Left ventricle myocardium inferior (tissue), 1 donor: ENCODE measurements at regions not wholly inside any gene's neighbourhood (a gene's known extent, or its start where the extent isn't known, plus 50 kb on each side); places are given as distances from the start of the nearest gene placed in this dataset.

ENCODE experiments used
- DNase-seq: peaks from one replicate; pipeline ENCODE4 v3.0.0-alpha.2; 2020
- H3K27ac ChIP-seq: fragments of 200-600 bp; replicated peaks from 2 replicates; pipeline ENCODE4 v1.8.0; 2021
- H3K27me3 ChIP-seq: fragments of 200-600 bp; 2 replicates; pipeline ENCODE4 v1.8.0; 2021; ENCODE audit warnings: low read depth
- H3K36me3 ChIP-seq: fragments of 200-600 bp; 2 replicates; pipeline ENCODE4 v1.8.0; 2021
- H3K4me1 ChIP-seq: fragments of 200-600 bp; 2 replicates; pipeline ENCODE4 v1.8.0; 2021
- H3K4me3 ChIP-seq: fragments of 200-600 bp; 2 replicates; pipeline ENCODE4 v1.8.0; 2021; ENCODE audit warnings: mild to moderate bottlenecking, moderate library complexity
- H3K9me3 ChIP-seq: fragments of 200-600 bp; replicated peaks from 2 replicates; pipeline ENCODE4 v1.8.0; 2021
- intact Hi-C: fragments of 100-400 bp; cut with micrococcal nuclease; formaldehyde crosslinking; loops from one replicate; pipeline ENCODE4 v1.11.0; 2022
- TF ChIP-seq, protein P1 (sequence below): fragments of 200-600 bp; IDR thresholded peaks from 2 replicates; pipeline ENCODE4 v1.8.0; 2021; ENCODE audit warnings: antibody characterized with exemption, mild to moderate bottlenecking, borderline replicate concordance
- donor health status: DM: no; HTN: yes; CAD: no; lungs with severe emphysema.

DNA sequence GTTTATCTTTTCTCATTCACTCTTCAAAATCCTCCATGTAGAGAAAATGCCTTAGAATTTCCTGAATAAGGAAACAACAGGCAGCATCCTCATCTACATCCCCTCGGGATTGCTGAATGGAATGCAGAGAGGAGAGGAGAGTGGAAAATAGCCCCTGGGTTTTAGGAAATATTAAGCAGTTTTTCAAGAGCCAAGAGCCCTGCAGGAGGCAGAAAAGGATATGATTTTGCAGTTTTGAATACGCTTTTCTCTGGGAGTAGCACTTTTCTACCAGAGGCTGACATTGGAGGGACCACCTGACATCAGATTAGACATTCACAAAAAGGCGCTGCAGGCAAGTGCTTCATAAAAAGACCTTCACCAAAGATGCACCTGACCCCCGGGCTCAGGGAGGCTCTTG lies 362.2 kb upstream of the SFSWAP start:
- peaks cover 73% of the 10 kb centered on the region for H3K27me3 ChIP-seq
- H3K36me3 ChIP-seq = no peaks in the 10 kb centered on the region
- no peak for DNase-seq
- intact Hi-C loops = no loop called here
- H3K9me3 ChIP-seq = no peaks in the 10 kb centered on the region
- H3K4me3 ChIP-seq = no peak overlapping the region
- TF ChIP-seq, protein P1, sequence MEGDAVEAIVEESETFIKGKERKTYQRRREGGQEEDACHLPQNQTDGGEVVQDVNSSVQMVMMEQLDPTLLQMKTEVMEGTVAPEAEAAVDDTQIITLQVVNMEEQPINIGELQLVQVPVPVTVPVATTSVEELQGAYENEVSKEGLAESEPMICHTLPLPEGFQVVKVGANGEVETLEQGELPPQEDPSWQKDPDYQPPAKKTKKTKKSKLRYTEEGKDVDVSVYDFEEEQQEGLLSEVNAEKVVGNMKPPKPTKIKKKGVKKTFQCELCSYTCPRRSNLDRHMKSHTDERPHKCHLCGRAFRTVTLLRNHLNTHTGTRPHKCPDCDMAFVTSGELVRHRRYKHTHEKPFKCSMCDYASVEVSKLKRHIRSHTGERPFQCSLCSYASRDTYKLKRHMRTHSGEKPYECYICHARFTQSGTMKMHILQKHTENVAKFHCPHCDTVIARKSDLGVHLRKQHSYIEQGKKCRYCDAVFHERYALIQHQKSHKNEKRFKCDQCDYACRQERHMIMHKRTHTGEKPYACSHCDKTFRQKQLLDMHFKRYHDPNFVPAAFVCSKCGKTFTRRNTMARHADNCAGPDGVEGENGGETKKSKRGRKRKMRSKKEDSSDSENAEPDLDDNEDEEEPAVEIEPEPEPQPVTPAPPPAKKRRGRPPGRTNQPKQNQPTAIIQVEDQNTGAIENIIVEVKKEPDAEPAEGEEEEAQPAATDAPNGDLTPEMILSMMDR = no peak
- H3K27ac ChIP-seq = no peak overlapping the region
- H3K4me1 ChIP-seq = no peaks in the 10 kb centered on the region

DNA sequence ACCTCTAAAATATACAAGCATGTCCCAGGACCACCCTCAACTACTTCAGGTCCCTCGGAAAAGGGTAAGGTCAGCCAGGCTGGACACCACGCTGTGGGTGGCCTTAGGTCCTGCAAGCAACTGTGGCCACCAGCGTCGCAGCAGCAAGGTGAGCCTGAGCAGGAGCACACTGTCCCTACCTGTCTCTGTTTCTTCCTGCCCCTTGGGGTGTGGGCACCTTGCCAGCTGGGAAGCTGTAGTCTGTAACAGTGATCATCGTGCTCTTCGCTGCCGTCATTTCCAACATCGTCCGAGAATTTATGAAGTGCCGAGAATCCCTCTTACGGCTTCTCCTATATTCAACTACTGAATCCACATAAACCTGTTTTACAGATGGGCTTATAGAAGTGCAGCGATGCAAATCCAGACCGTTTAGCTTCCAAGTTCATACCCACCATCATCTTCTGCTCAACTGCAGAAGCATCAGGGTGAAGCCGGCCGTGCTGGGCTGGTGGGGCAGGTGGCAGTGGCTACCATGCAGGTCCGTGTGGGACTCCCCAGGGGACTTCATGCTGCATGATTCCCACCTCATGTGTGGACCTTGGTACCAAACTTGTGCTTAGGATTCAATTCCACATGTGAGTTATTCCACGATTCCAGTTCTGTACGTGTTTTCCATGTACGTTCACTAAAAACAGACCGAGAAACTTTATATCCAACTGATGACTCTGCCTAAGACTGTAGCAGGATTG lies 361.3 kb upstream of the SFSWAP start:
- intact Hi-C loops = no loop called here
- Histone ChIP-seq H3K27me3 (peaks cover 83% of the 10 kb centered on the region), H3K27ac (no peak overlapping the region), H3K4me1 (no peaks in the 10 kb centered on the region), H3K4me3 (no peak overlapping the region), H3K36me3 (no peaks in the 10 kb centered on the region), H3K9me3 (no peaks in the 10 kb centered on the region)
- DNase-seq = no peak
- TF ChIP-seq, protein P1 = no peak

DNA sequence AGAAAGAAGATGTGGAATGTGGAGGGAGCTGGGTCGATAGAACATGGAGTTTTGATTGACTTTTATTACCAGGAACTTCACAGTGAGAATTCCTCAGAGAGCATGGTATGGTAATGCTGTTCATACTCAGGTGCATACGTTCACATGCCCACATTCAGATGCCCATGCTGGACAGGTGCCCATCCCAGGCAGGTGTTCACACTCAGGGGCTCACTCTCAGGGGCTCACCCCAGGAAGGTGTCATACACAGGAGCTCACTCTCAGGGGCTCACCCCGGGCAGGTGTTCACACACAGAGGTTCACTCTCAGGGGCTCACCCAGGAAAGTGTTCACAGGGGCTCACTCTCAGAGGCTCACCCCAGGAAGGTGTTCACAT lies 360.0 kb upstream of the SFSWAP start:
- TF ChIP-seq, protein P1 = no peak
- Histone ChIP-seq H3K27ac (no peak overlapping the region), H3K27me3 (peaks cover 87% of the 10 kb centered on the region), H3K4me3 (no peak overlapping the region), H3K9me3 (no peaks in the 10 kb centered on the region), H3K4me1 (no peaks in the 10 kb centered on the region), H3K36me3 (no peaks in the 10 kb centered on the region)
- intact Hi-C loops = no loop called here
- no peak for DNase-seq

DNA sequence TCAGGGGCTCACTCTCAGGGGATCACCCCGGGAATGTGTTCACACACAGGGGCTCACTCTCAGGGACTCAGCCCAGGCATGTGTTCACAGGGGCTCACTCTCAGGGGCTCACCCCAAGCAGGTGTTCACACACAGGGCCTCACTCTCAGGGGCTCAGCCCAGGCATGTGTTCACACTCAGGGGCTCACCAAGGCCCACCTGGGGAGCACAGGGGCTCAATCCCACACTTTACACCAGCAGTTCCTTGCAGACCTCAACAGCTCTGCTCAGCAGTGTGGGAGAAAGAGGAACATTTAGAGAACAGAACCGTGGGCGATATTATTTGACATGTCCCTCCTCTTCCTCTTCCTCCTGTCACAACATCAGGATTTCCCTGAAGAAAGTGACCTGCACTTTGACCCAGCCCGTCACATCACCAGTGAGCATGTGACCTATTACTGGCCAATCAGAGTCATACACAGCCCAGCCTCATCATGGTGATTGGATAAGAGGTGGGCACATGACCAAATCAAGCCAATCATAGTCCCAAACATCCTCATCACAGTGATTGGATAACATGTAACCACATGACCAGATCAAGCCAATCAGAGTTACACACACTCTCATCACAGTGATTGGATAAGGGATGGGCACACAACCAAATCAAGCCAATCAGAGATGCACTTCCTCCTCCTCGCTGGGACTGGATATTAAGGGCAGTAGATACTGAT lies 359.4 kb upstream of the SFSWAP start:
- Histone ChIP-seq H3K9me3 (no peaks in the 10 kb centered on the region), H3K36me3 (no peaks in the 10 kb centered on the region), H3K4me1 (no peaks in the 10 kb centered on the region), H3K4me3 (no peak overlapping the region), H3K27me3 (peaks cover 91% of the 10 kb centered on the region), H3K27ac (no peak overlapping the region)
- DNase-seq = no peak
- intact Hi-C loops = no loop called here
- TF ChIP-seq, protein P1 = no peak

DNA sequence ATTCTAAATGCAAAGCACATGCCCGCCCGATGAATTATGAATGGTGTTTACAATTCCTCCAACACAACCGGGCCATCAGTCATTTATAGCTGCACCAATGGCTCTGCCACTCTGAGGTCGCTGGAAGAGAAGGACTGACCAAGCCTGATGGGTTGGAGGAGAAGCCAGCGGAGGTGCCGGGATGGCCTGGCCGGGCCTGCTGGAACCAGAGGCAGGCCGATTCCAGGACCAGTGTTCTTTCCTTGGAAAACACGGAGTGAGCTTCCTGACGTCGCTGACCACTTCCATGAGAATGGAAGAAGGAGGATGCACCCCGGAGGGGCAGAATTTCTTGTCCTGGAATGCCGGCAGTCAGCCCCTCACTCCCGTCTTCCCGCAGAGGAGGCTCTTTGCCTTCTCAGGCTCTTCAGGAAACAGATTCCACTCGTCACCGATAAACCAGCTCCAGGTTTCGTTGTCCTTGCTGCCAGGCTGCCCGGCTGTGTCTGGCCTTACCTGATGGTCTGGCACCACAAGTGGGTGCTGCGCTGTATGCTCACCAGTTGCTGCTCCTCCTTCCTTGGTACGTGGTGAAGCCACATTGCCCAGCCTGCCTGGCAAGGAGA lies 358.5 kb upstream of the SFSWAP start:
- no peak overlapping the region for H3K27ac ChIP-seq
- H3K4me3 ChIP-seq = no peak overlapping the region
- peaks cover 91% of the 10 kb centered on the region for H3K27me3 ChIP-seq
- no peaks in the 10 kb centered on the region for H3K36me3 ChIP-seq
- DNase-seq = no peak
- TF ChIP-seq, protein P1 = no peak
- H3K9me3 ChIP-seq = no peaks in the 10 kb centered on the region
- intact Hi-C loops = no loop called here
- H3K4me1 ChIP-seq = no peaks in the 10 kb centered on the region
